ENCODE measurements at regions not wholly inside any gene's neighbourhood (a gene's known extent, or its start where the extent isn't known, plus 50 kb on each side); places are given as distances from the start of the nearest gene placed in this dataset.

DNA sequence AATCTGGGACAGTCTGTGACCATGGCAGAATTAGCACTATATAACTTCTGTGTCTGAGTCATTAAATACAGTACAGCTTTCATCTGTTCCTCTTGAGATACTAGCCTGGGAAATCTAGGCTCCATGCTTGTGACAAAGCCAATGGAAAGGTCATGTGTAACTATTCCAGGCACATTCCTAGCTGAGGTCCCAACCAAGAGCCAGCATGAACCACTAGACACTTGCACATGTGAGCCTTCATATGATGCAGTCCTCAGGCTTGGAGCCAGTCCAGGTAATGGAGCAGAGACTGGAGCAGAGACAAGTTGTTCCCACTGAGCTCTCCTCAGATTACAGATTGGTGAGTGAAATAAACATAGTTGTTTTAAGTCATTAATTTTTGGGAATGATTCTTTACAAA is 412.4 kb upstream of the ZNF462 start:
- no peak for DNase-seq
- no peak overlapping the region for H3K4me3 ChIP-seq
- no peaks in the 10 kb centered on the region for H3K27me3 ChIP-seq
- no peaks in the 10 kb centered on the region for H3K36me3 ChIP-seq
- intact Hi-C loops (cut with DNase I; ENCODE audit: low total_unique reads), result no loop called here
- no peaks in the 10 kb centered on the region for H3K4me1 ChIP-seq
- no peak overlapping the region for H3K27ac ChIP-seq
- TF ChIP-seq, protein P1, sequence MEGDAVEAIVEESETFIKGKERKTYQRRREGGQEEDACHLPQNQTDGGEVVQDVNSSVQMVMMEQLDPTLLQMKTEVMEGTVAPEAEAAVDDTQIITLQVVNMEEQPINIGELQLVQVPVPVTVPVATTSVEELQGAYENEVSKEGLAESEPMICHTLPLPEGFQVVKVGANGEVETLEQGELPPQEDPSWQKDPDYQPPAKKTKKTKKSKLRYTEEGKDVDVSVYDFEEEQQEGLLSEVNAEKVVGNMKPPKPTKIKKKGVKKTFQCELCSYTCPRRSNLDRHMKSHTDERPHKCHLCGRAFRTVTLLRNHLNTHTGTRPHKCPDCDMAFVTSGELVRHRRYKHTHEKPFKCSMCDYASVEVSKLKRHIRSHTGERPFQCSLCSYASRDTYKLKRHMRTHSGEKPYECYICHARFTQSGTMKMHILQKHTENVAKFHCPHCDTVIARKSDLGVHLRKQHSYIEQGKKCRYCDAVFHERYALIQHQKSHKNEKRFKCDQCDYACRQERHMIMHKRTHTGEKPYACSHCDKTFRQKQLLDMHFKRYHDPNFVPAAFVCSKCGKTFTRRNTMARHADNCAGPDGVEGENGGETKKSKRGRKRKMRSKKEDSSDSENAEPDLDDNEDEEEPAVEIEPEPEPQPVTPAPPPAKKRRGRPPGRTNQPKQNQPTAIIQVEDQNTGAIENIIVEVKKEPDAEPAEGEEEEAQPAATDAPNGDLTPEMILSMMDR (IDR thresholded peaks at IDR 0.05), result no peak
- H3K9me3 ChIP-seq, result no peaks in the 10 kb centered on the region

DNA sequence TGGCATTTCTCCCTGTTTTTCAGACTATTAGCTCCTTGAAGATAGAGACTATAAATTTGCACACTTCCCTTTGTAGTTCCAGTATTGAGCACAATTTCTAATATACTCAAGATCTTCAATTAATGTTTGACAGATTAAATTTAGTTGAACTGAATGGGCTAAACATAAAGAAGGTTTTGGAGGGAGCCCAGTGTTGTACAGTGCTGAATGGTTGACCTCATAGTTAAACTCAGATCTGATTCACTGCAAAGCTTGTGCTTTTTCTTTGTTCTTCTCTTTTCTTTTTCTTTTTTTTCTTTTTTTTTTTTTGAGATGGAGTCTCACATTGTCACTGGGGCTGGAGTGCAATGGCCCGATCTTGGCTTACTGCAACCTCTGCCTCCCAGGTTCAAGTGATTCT is 411.7 kb upstream of the ZNF462 start:
- Histone ChIP-seq H3K27ac (no peak overlapping the region), H3K4me1 (no peaks in the 10 kb centered on the region), H3K36me3 (no peaks in the 10 kb centered on the region), H3K27me3 (no peaks in the 10 kb centered on the region), H3K4me3 (no peak overlapping the region), H3K9me3 (no peaks in the 10 kb centered on the region)
- no peak for DNase-seq
- intact Hi-C loops (cut with DNase I; ENCODE audit: low total_unique reads), result no loop called here
- TF ChIP-seq, protein P1 (IDR thresholded peaks at IDR 0.05), result no peak
- no peak for TF ChIP-seq POLR2A (IDR thresholded peaks at IDR 0.05)

DNA sequence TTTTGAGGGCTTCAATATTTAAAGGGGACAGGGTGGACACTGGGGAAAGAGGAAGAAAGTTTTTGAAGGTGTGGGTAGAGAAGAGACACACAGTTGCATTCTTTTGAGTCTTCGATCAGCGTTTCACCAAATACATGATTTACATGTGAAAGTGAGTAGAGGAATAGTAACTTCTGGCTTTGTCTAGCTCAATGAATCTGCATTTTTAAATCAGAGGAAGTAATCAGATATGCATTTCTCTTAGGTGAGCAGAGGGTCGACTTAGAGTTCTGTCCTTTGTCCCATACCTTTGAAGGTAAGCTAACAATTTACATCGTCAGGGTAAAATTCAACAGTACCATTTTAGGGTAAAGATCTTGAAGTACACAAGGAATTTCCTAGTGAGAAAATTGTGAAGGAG is 406.4 kb upstream of the ZNF462 start:
- Histone ChIP-seq H3K36me3 (no peaks in the 10 kb centered on the region), H3K27ac (no peak overlapping the region), H3K27me3 (no peaks in the 10 kb centered on the region), H3K4me1 (no peaks in the 10 kb centered on the region), H3K4me3 (no peak overlapping the region), H3K9me3 (no peaks in the 10 kb centered on the region)
- no peak for DNase-seq
- intact Hi-C loops (cut with DNase I; ENCODE audit: low total_unique reads), result no loop called here
- no peak for TF ChIP-seq POLR2A (IDR thresholded peaks at IDR 0.05)
- TF ChIP-seq, protein P1 (IDR thresholded peaks at IDR 0.05), result no peak

DNA sequence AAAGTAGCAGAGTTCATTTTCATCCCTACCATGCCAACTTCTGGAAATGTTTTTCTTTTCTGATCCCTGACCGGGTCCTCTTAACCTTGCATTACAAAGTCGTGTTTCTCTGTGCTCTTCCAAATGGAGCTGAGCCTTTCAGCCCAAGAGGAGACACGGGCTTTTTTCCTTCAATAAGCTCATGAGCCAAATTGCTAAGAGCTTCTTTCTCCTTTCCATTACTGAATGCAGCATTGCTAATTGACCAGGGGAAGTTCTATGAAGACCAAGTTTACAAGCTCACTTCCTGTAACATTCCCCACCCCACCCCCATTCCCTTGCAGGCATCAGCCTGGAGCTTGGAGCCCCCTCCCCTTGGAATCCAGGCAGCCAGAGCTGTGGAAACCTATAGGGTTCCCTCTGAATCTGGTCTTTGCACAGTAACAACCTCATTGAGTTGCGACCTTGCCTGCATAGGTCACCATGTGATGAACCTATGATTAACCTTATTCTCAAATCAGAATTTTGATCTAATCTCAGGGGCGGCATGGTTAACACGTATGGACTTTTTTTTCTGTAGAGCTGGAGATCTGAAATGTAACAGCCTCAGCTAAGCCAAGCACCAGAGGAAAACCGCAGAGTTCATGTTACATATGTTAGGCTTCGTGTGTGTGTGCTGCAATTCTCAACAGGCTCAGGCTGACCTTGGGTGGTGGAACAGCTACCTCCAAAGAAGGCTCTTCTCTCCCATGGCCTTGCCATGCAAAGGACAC is 395.7 kb upstream of the ZNF462 start:
- intact Hi-C loops (cut with DNase I; ENCODE audit: low total_unique reads), result no loop called here
- no peak for DNase-seq
- H3K9me3 ChIP-seq, result no peaks in the 10 kb centered on the region
- H3K27ac ChIP-seq, result no peak overlapping the region
- no peaks in the 10 kb centered on the region for H3K27me3 ChIP-seq
- TF ChIP-seq POLR2A (IDR thresholded peaks at IDR 0.05), result no peak
- TF ChIP-seq, protein P1 (IDR thresholded peaks at IDR 0.05), result no peak
- H3K4me1 ChIP-seq, result no peaks in the 10 kb centered on the region
- H3K36me3 ChIP-seq, result no peaks in the 10 kb centered on the region
- no peak overlapping the region for H3K4me3 ChIP-seq

DNA sequence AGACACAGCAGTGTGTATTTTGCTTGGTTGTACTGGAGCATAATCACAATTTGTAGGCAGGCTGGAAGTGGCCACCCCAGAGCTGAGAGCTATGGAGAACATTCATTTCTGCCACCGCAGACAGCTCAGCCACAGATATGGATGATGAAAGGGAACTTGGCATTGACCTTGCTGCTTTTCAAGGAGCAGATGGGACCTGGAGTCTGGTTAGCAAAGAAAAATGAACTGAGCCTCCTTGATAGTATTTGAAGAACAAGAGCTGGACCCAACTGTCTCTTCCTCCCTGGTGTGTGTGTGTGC is 395.2 kb upstream of the ZNF462 start:
- H3K4me1 ChIP-seq, result no peaks in the 10 kb centered on the region
- no peaks in the 10 kb centered on the region for H3K27me3 ChIP-seq
- H3K27ac ChIP-seq, result no peak overlapping the region
- DNase-seq, result no peak
- no peak overlapping the region for H3K4me3 ChIP-seq
- TF ChIP-seq POLR2A (IDR thresholded peaks at IDR 0.05), result no peak
- no peaks in the 10 kb centered on the region for H3K36me3 ChIP-seq
- H3K9me3 ChIP-seq, result no peaks in the 10 kb centered on the region
- intact Hi-C loops (cut with DNase I; ENCODE audit: low total_unique reads), result no loop called here

DNA sequence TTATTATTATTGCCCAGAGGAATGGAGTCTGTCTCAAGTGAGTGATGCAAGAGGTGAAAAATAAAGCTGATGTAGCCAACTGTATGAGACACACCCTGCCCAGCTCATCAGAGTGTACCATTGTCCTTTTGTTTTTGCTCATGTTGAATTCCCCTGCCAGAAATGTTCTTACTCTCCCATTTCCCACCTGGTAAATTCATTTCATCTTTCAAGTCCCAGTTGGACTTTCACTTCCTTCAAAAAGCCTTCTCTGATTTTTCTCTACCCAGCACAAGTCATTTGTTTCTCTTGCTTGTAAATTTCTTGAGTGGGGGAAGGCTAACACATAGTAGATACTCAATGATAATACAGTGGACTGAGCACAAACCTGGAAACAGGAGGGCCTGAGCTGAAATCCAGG is 394.5 kb upstream of the ZNF462 start:
- Histone ChIP-seq H3K27ac (no peak overlapping the region), H3K9me3 (no peaks in the 10 kb centered on the region), H3K4me3 (no peak overlapping the region), H3K36me3 (no peaks in the 10 kb centered on the region), H3K27me3 (no peaks in the 10 kb centered on the region), H3K4me1 (no peaks in the 10 kb centered on the region)
- TF ChIP-seq, protein P1 (IDR thresholded peaks at IDR 0.05), result no peak
- no peak for TF ChIP-seq POLR2A (IDR thresholded peaks at IDR 0.05)
- no peak for DNase-seq
- intact Hi-C loops (cut with DNase I; ENCODE audit: low total_unique reads), result no loop called here

Data from uterus (tissue), 3 donors.